Neural cell (in vitro differentiated cells): ENCODE measurements at regions not wholly inside any gene's neighbourhood (a gene's known extent, or its start where the extent isn't known, plus 50 kb on each side); places are given as distances from the start of the nearest gene placed in this dataset.

Source experiments
- H2AFZ ChIP-seq: fragments of 200-600, 300-800 bp; sonication (generic), shearing (Covaris generic); 2 replicates; pipeline ENCODE4 v1.6.0; 2014; ENCODE audit warnings: low read depth, mild to moderate bottlenecking, antibody characterized with exemption, low read length, moderate library complexity
- H3F3A ChIP-seq: fragments of 200-600 bp; shearing (Covaris generic); 2 replicates; pipeline ENCODE4 v1.6.1; 2016; ENCODE audit warnings: mild to moderate bottlenecking, moderate library complexity, mixed read lengths, antibody characterized with exemption, low read length; ENCODE audit not compliant: insufficient read depth, poor library complexity, severe bottlenecking
- H3K27ac ChIP-seq: fragments of 200-600, 300-800 bp; sonication (generic), shearing (Covaris generic); 2 replicates; pipeline ENCODE4 v1.5.1; 2014; ENCODE audit warnings: mild to moderate bottlenecking, low read length, moderate library complexity
- H3K27me3 ChIP-seq: fragments of 300-800, 200-600 bp; sonication (generic), shearing (Covaris generic); 2 replicates; pipeline ENCODE4 v1.6.0; 2014; ENCODE audit warnings: mild to moderate bottlenecking, low read depth, low read length, moderate library complexity; ENCODE audit not compliant: insufficient read depth
- H3K36me3 ChIP-seq: fragments of 300-800, 200-600 bp; sonication (generic), shearing (Covaris generic); 2 replicates; pipeline ENCODE4 v1.5.1; 2014; ENCODE audit warnings: mild to moderate bottlenecking, antibody characterized with exemption, low read length, moderate library complexity; ENCODE audit not compliant: insufficient read depth
- H3K4me2 ChIP-seq: fragments of 300-800, 200-600 bp; sonication (generic), shearing (Covaris generic); 2 replicates; pipeline ENCODE4 v1.6.0; 2014; ENCODE audit warnings: mild to moderate bottlenecking, low read length
- H3K4me3 ChIP-seq: fragments of 300-800, 200-600 bp; sonication (generic), shearing (Covaris generic); 2 replicates; pipeline ENCODE4 v1.5.1; 2014; ENCODE audit warnings: mild to moderate bottlenecking, low read length, moderate library complexity
- H3K79me2 ChIP-seq: fragments of 200-600 bp; shearing (Covaris generic); replicated peaks from 2 replicates; pipeline ENCODE4 v1.6.0; 2014; ENCODE audit warnings: mild to moderate bottlenecking, low read length, moderate library complexity; ENCODE audit not compliant: insufficient read depth
- H3K9ac ChIP-seq: fragments of 300-800, 200-600 bp; sonication (generic), shearing (Covaris generic); 2 replicates; pipeline ENCODE4 v1.6.1; 2016; ENCODE audit warnings: mild to moderate bottlenecking, low read length, mixed read lengths
- H3K9me2 ChIP-seq: fragments of 200-600 bp; shearing (Covaris generic); 2 replicates; pipeline ENCODE4 v1.6.1; 2016; ENCODE audit warnings: mild to moderate bottlenecking, low read length, mixed read lengths; ENCODE audit not compliant: insufficient read depth
- H3K9me3 ChIP-seq: fragments of 200-600, 300-800 bp; sonication (generic), shearing (Covaris generic); 2 replicates; pipeline ENCODE4 v1.6.1; 2016; ENCODE audit warnings: mild to moderate bottlenecking, mixed run types, low read length, moderate library complexity, mixed read lengths
- H4K20me1 ChIP-seq: fragments of 200-600 bp; shearing (Covaris generic); 2 replicates; pipeline ENCODE4 v1.6.1; 2016; ENCODE audit warnings: mild to moderate bottlenecking, mixed run types; ENCODE audit not compliant: insufficient read depth
- CTCF ChIP-seq: fragments of 450-650 bp; IDR thresholded peaks from 2 replicates; pipeline ENCODE4 v1.5.1; 2014; ENCODE audit warnings: antibody characterized with exemption, mild to moderate bottlenecking, moderate library complexity; ENCODE audit not compliant: poor library complexity, severe bottlenecking
- EP300 ChIP-seq: fragments of 450-650 bp; conservative IDR thresholded peaks from 2 replicates; pipeline ENCODE4 v1.6.1; 2014; ENCODE audit warnings: antibody characterized with exemption, mild to moderate bottlenecking, moderate library complexity; ENCODE audit not compliant: poor library complexity, severe bottlenecking
- EZH2 ChIP-seq: fragments of 200-600, 300-800 bp; shearing (Covaris generic), sonication (generic); IDR thresholded peaks from 2 replicates; pipeline ENCODE4 v1.6.1; 2014; ENCODE audit warnings: antibody characterized with exemption, low read length, borderline replicate concordance, mild to moderate bottlenecking; ENCODE audit not compliant: insufficient read depth, poor library complexity, severe bottlenecking
- MXI1 ChIP-seq: fragments of 450-650 bp; conservative IDR thresholded peaks from 2 replicates; pipeline ENCODE4 v1.6.1; 2014; ENCODE audit warnings: antibody characterized with exemption, mild to moderate bottlenecking; ENCODE audit not compliant: poor library complexity, severe bottlenecking
- POLR2AphosphoS5 ChIP-seq: IDR thresholded peaks from 2 replicates; pipeline ENCODE4 v1.6.1; 2012
- RAD21 ChIP-seq: fragments of 450-650 bp; conservative IDR thresholded peaks from 2 replicates; pipeline ENCODE4 v1.6.1; 2014; ENCODE audit warnings: antibody characterized with exemption, mild to moderate bottlenecking, moderate library complexity
- REST ChIP-seq: IDR thresholded peaks from 2 replicates; pipeline ENCODE4 v1.6.1; 2012; ENCODE audit warnings: borderline replicate concordance
- SMC3 ChIP-seq: fragments of 450-650 bp; conservative IDR thresholded peaks from 2 replicates; pipeline ENCODE4 v1.6.1; 2014; ENCODE audit warnings: antibody characterized with exemption, mild to moderate bottlenecking, moderate library complexity; ENCODE audit not compliant: poor library complexity
- TAF1 ChIP-seq: IDR thresholded peaks from 2 replicates; pipeline ENCODE4 v1.6.1; 2012; ENCODE audit warnings: low read depth

- Histone ChIP-seq H3K4me3 (no peak overlapping the region), H3K79me2 (no peaks in the 10 kb centered on the region), H3K27ac (no peak overlapping the region), H3K9ac (no peak overlapping the region), H3K9me2 (no peaks in the 10 kb centered on the region), H3K27me3 (no peaks in the 10 kb centered on the region), H3K36me3 (no peaks in the 10 kb centered on the region), H2AFZ (no peak overlapping the region), H3F3A (no peaks in the 10 kb centered on the region), H3K4me2 (no peak overlapping the region), H4K20me1 (no peaks in the 10 kb centered on the region), H3K9me3 (no peaks in the 10 kb centered on the region)
- TF ChIP-seq MXI1 (no peak), TAF1 (no peak), CTCF (no peak), POLR2AphosphoS5 (no peak), REST (no peak), EZH2 (no peak), EP300 (no peak), SMC3 (no peak)
Measured at GRCh38 chr17:77609553-77610517, 348.7 kb upstream of the TNRC6C start.

GRCh38 chr17:77610518-77610893 lies 348.0 kb upstream of the TNRC6C start:
- Histone ChIP-seq H2AFZ (no peak overlapping the region), H3K79me2 (no peaks in the 10 kb centered on the region), H3K9ac (no peak overlapping the region), H3K27ac (no peak overlapping the region), H3K9me3 (no peaks in the 10 kb centered on the region), H3F3A (no peaks in the 10 kb centered on the region), H3K4me3 (no peak overlapping the region), H3K27me3 (no peaks in the 10 kb centered on the region), H3K4me2 (no peak overlapping the region), H3K36me3 (no peaks in the 10 kb centered on the region), H4K20me1 (no peaks in the 10 kb centered on the region), H3K9me2 (no peaks in the 10 kb centered on the region)
- TF ChIP-seq CTCF (no peak), EP300 (no peak), RAD21 (no peak), MXI1 (no peak)
